HUES64 (cell line): ENCODE measurements at regions not wholly inside any gene's neighbourhood (a gene's known extent, or its start where the extent isn't known, plus 50 kb on each side); places are given as distances from the start of the nearest gene placed in this dataset.

Experiments used
- H3K27ac ChIP-seq: 2 replicates; pipeline ENCODE4 v1.7.0; 2013; ENCODE audit warnings: low read depth, low read length, inconsistent platforms
- H3K27me3 ChIP-seq: 2 replicates; pipeline ENCODE4 v1.6.1; 2013; ENCODE audit warnings: mild to moderate bottlenecking, low read length; ENCODE audit not compliant: insufficient read depth
- H3K36me3 ChIP-seq: 2 replicates; pipeline ENCODE4 v1.6.1; 2013; ENCODE audit warnings: mild to moderate bottlenecking, low read length; ENCODE audit not compliant: insufficient read depth
- H3K4me1 ChIP-seq: 2 replicates; pipeline ENCODE4 v1.6.1; 2013; ENCODE audit warnings: mild to moderate bottlenecking, low read length, moderate library complexity; ENCODE audit not compliant: insufficient read depth
- H3K4me3 ChIP-seq: 2 replicates; pipeline ENCODE4 v1.5.1; 2013; ENCODE audit warnings: mild to moderate bottlenecking, low read length, moderate library complexity
- H3K9ac ChIP-seq: 2 replicates; pipeline ENCODE4 v1.6.1; 2013; ENCODE audit warnings: mild to moderate bottlenecking, low read depth, low read length
- H3K9me3 ChIP-seq: 2 replicates; pipeline ENCODE4 v1.6.1; 2013; ENCODE audit warnings: low read depth, low read length; ENCODE audit not compliant: insufficient read depth
- WGBS: fragments of 150-250, 120-280 bp; methylation state at CpG from one replicate; pipeline ENCODE4 v1.1.7; 2013; ENCODE audit warnings: missing lambda C conversion rate; 5-methylcytosine and 5-hydroxymethylcytosine counted together

DNA sequence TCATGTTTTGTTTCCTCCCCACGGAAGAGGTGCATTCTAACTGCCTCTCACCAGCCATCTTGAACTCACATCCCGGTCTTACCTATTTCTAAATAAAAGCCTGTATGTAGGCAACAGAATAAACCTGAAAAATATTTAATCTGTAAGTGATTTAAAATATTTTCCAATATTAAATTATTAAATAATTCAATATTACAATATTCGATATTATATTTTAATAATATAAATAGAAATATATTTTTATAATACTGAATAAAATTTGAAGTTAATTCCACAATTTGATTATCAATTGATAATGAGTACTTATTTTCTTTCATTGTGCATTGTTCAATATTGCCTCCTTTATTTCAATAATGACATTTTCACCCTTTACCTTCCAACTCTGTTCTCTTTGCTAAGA is 404.4 kb downstream of the CYLC2 start:
- H3K4me1 ChIP-seq, result no peaks in the 10 kb centered on the region
- WGBS, result 83% methylated on average over 1 of the region's 3 CpGs
- H3K9me3 ChIP-seq, result peaks cover 52% of the 10 kb centered on the region

GRCh38 chr9:103407260-103407659 is 412.1 kb downstream of the CYLC2 start:
- Histone ChIP-seq H3K27ac (no peak overlapping the region), H3K9me3 (peaks cover 37% of the 10 kb centered on the region), H3K9ac (no peak overlapping the region), H3K4me1 (no peaks in the 10 kb centered on the region), H3K27me3 (no peaks in the 10 kb centered on the region), H3K36me3 (no peaks in the 10 kb centered on the region), H3K4me3 (no peak overlapping the region)
- 61% methylated on average over 1 of the region's 1 CpG for WGBS

More for the DNA sequence above, 404.4 kb downstream of the CYLC2 start:
- Histone ChIP-seq H3K4me3 (no peak overlapping the region), H3K27me3 (no peaks in the 10 kb centered on the region), H3K36me3 (no peaks in the 10 kb centered on the region), H3K9ac (no peak overlapping the region), H3K27ac (no peak overlapping the region)

GRCh38 chr9:103410059-103410458 is 414.9 kb downstream of the CYLC2 start:
- Histone ChIP-seq H3K36me3 (no peaks in the 10 kb centered on the region), H3K4me3 (no peak overlapping the region), H3K27ac (no peak overlapping the region), H3K27me3 (no peaks in the 10 kb centered on the region), H3K9me3 (peaks cover 38% of the 10 kb centered on the region; the same call in 1 of the 2 replicates), H3K4me1 (no peaks in the 10 kb centered on the region), H3K9ac (no peak overlapping the region)
- WGBS, result 78% methylated on average over 3 of the region's 4 CpGs

GRCh38 chr9:103427696-103428095 is 432.6 kb downstream of the CYLC2 start:
- H3K36me3 ChIP-seq, result no peaks in the 10 kb centered on the region
- H3K4me1 ChIP-seq, result no peaks in the 10 kb centered on the region
- no peak overlapping the region for H3K27ac ChIP-seq
- H3K27me3 ChIP-seq, result no peaks in the 10 kb centered on the region
- peaks cover 57% of the 10 kb centered on the region for H3K9me3 ChIP-seq
- no peak overlapping the region for H3K9ac ChIP-seq
- no peak overlapping the region for H3K4me3 ChIP-seq
- WGBS, result 91% methylated on average over 2 of the region's 4 CpGs

- H3K36me3 ChIP-seq, result no peaks in the 10 kb centered on the region
- peaks cover 55% of the 10 kb centered on the region for H3K9me3 ChIP-seq
- H3K27ac ChIP-seq, result no peak overlapping the region
- WGBS, result no CpG with 5 or more reads among the region's 1 CpG
- H3K4me3 ChIP-seq, result no peak overlapping the region
- H3K4me1 ChIP-seq, result no peaks in the 10 kb centered on the region
- H3K9ac ChIP-seq, result no peak overlapping the region
- H3K27me3 ChIP-seq, result no peaks in the 10 kb centered on the region
Measured at GRCh38 chr9:103430469-103430868, 435.3 kb downstream of the CYLC2 start.

GRCh38 chr9:103431809-103432208 is 436.7 kb downstream of the CYLC2 start:
- Histone ChIP-seq H3K4me1 (no peaks in the 10 kb centered on the region), H3K27me3 (no peaks in the 10 kb centered on the region), H3K9me3 (peaks cover 52% of the 10 kb centered on the region), H3K9ac (no peak overlapping the region), H3K36me3 (no peaks in the 10 kb centered on the region), H3K4me3 (no peak overlapping the region), H3K27ac (no peak overlapping the region)

GRCh38 chr9:103444176-103444575 is 449.0 kb downstream of the CYLC2 start:
- Histone ChIP-seq H3K4me1 (no peaks in the 10 kb centered on the region), H3K36me3 (no peaks in the 10 kb centered on the region), H3K9me3 (peaks cover 72% of the 10 kb centered on the region), H3K4me3 (no peak overlapping the region), H3K27ac (no peak overlapping the region), H3K27me3 (no peaks in the 10 kb centered on the region), H3K9ac (no peak overlapping the region)
- WGBS, result no CpG with 5 or more reads among the region's 2 CpGs

- 90% methylated on average over 2 of the region's 2 CpGs for WGBS
- Histone ChIP-seq H3K9me3 (peaks cover 60% of the 10 kb centered on the region), H3K36me3 (no peaks in the 10 kb centered on the region), H3K4me3 (no peak overlapping the region), H3K9ac (no peak overlapping the region), H3K4me1 (no peaks in the 10 kb centered on the region), H3K27ac (no peak overlapping the region), H3K27me3 (no peaks in the 10 kb centered on the region)
Measured at GRCh38 chr9:103458826-103459225, 463.7 kb downstream of the CYLC2 start.

DNA sequence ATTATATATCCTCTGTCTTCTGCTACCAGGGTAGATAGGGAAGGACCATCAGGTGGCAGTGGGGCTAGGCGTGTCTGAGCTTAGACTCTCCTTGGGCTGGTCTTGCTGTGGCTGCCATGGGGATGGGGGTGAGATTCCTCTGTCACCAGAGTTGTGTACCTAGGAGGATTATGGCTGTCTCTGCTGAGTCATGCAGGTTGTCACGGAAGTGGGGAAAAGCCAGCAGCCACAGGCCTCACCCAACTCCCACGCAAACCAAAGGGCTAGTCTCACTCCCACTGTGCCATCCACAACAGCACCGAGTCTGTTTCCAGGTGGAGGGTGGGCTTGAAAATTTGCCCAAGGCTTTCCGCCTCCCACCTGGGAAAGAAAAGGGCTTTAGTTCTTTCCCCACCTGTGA is 476.1 kb downstream of the CYLC2 start:
- Histone ChIP-seq H3K27me3 (no peaks in the 10 kb centered on the region), H3K4me1 (no peaks in the 10 kb centered on the region), H3K27ac (no peak overlapping the region), H3K4me3 (no peak overlapping the region), H3K36me3 (no peaks in the 10 kb centered on the region), H3K9me3 (peaks cover 45% of the 10 kb centered on the region), H3K9ac (no peak overlapping the region)
- WGBS, result 87% methylated on average over 5 of the region's 5 CpGs

DNA sequence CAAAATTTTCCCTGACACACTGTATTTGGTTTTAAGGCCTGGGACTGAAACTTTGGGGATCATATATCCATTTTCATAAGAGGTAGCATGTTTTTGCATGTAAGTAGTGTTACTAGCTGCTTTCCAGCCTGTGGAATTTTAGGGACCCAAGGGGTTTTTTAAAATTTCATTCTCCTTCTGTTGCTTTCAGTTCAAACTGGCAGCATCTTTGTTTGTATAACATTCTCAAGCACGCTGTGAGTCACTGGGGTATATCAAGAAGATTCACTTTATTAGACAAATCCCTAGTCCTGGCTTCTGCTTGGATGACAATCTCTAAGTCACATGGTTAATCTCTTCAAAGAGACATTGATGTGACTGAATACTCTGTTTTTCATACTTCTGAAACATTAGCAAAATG is 479.0 kb downstream of the CYLC2 start:
- 60% methylated on average over 1 of the region's 1 CpG for WGBS
- H3K27ac ChIP-seq, result no peak overlapping the region
- H3K9me3 ChIP-seq, result peaks cover 59% of the 10 kb centered on the region
- no peaks in the 10 kb centered on the region for H3K36me3 ChIP-seq
- no peak overlapping the region for H3K4me3 ChIP-seq
- no peaks in the 10 kb centered on the region for H3K27me3 ChIP-seq
- H3K4me1 ChIP-seq, result no peaks in the 10 kb centered on the region
- H3K9ac ChIP-seq, result no peak overlapping the region

DNA sequence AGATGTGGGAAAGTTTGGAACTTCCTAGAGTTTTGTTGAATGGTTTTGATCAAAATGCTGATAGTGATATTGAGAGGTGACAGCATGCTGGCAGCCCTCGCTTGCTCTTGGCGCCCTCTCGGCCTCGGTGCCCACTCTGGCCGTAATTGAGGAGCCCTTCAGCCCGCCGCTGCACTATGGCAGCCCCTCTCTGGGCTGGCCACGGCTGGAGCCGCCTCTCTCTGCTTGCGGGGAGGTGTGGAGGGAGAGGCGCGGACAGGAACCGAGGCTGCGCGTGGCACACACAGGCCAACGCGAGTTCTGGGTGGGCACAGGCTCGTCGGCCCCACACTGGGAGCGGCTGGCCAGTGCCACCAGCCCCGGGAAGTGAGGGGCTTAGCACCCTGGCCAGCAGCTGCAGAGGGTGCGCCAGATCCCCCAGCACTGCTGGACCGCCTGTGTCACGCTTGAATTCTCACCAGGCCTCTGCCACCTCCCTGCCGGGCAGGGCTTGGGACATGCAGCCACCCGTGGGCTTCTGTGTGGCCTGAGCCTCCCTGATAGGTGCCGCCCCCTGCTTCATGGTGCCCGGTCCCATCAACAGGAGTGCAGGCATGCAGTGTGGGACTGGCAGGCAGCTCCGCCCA is 488.5 kb downstream of the CYLC2 start:
- no peak overlapping the region for H3K27ac ChIP-seq
- H3K27me3 ChIP-seq, result no peaks in the 10 kb centered on the region
- H3K4me3 ChIP-seq, result no peak overlapping the region
- H3K4me1 ChIP-seq, result no peaks in the 10 kb centered on the region
- 89% methylated on average over 29 of the region's 29 CpGs for WGBS
- peaks cover 69% of the 10 kb centered on the region for H3K9me3 ChIP-seq
- H3K36me3 ChIP-seq, result no peaks in the 10 kb centered on the region
- no peak overlapping the region for H3K9ac ChIP-seq

DNA sequence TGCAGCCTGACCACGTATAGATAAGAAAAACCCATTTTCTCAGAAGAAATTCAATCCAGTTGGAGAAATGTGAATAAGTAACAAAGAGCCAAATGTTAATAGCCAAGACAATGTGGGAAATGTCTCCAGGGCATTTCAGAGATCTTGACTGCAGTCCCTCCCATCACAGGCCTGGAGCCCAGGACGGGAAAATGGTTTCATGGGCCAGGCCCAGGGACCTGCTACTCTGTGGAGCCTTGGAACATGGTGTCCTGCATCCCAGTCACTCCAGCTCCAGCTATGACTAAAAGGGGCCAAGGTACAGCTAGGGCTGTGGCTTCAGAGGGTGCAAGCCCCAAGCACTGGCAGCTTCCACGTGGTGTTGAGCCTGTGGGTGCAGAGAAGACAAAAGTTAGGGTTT is 490.0 kb downstream of the CYLC2 start:
- peaks cover 67% of the 10 kb centered on the region for H3K9me3 ChIP-seq
- H3K36me3 ChIP-seq, result no peaks in the 10 kb centered on the region
- H3K27ac ChIP-seq, result no peak overlapping the region
- no peaks in the 10 kb centered on the region for H3K4me1 ChIP-seq
- H3K27me3 ChIP-seq, result no peaks in the 10 kb centered on the region
- WGBS, result 52% methylated on average over 2 of the region's 3 CpGs
- no peak overlapping the region for H3K9ac ChIP-seq
- H3K4me3 ChIP-seq, result no peak overlapping the region
